ENCODE measurements at regions not wholly inside any gene's neighbourhood (a gene's known extent, or its start where the extent isn't known, plus 50 kb on each side); places are given as distances from the start of the nearest gene placed in this dataset.

DNA sequence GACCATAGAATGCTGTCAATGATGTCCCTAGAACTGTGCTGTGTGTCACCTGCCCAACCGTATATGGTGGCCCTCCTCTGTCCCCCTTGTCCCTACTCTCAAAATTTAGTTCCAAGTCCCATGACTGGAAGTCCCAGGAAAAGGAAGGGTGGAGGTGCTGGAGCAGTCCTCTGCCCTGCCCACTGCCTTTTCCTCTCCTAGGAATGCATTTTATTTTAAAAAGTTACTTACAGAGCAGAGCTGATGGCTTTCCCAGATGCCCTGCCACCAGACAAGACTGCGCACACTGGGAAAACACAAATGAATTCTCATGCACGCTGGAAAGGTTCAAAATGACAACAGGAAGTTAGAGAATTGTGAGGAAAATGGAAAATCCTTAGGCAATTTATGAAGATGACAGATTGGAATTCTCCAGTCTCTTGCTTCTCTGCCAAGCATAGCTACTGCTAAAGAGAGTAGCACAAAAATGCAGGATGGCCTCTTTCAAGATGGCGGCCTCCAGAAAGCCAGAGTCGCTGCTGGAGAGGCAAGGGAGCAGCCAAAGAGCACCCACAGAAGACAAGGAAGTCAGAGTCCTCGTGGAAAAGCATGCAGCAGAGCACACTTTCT lies 117.1 kb upstream of the TSC22D1 start:
- TF ChIP-seq, protein P1, sequence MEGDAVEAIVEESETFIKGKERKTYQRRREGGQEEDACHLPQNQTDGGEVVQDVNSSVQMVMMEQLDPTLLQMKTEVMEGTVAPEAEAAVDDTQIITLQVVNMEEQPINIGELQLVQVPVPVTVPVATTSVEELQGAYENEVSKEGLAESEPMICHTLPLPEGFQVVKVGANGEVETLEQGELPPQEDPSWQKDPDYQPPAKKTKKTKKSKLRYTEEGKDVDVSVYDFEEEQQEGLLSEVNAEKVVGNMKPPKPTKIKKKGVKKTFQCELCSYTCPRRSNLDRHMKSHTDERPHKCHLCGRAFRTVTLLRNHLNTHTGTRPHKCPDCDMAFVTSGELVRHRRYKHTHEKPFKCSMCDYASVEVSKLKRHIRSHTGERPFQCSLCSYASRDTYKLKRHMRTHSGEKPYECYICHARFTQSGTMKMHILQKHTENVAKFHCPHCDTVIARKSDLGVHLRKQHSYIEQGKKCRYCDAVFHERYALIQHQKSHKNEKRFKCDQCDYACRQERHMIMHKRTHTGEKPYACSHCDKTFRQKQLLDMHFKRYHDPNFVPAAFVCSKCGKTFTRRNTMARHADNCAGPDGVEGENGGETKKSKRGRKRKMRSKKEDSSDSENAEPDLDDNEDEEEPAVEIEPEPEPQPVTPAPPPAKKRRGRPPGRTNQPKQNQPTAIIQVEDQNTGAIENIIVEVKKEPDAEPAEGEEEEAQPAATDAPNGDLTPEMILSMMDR (IDR thresholded peaks at IDR 0.05): no peak
- TF ChIP-seq POLR2A (IDR thresholded peaks at IDR 0.05): no peak

All from testis (tissue), 2 donors.